OCI-M1 (cell line): ENCODE measurements at regions not wholly inside any gene's neighbourhood (a gene's known extent, or its start where the extent isn't known, plus 50 kb on each side); places are given as distances from the start of the nearest gene placed in this dataset.

ENCODE experiments used
- DNase-seq: peaks from one replicate; lab custom pipeline; 2025; lab: John Stamatoyannopoulos, UW

DNA sequence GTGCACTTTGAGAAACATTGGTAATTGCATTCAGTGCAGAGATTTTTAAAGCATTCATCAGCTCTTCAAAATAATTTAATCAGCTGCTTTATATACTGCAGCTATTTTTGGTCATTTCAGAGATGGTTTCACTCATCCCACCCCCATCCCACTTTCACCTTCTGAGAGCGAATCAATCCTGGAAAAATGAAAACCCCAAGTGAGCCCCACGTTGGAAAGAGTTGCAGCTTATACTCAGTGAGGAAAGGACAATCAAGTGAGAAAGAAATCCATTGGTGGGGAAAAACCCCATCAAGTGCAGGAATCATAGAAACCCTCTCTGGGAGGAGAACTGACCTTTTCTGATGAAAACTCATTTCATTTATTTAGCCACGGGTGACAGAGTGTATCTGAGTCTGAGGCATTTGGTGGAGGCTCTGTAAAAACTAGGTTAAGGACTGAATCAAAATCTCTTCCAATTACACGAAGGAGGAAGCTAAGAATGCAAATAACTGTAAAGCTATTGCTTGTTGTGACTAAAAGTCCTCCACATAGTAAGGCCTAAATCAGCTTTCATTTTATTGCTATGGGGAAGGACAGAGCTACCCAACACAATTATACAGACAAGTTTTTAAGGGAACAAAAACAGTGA is 240.4 kb upstream of the PGRMC2 start:
- no peak for DNase-seq

DNA sequence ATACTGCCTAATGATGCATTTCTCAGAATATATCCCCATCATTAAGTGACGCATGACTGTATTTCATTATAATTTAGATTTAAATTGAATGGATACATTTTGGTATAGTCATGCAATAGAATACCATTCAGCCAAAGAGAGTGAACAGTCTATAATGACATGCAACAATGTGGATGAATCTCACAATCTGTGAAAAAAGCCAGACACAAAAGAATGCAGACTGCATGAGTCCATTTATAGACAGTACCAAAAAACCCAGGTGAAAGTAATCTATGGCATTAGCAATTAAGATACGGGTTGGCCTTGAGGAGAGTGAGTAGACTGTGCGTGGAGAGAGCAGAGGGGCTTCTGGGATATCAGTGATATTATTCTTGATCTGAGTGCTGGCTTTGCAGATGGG is 239.7 kb upstream of the PGRMC2 start:
- no peak for DNase-seq

DNA sequence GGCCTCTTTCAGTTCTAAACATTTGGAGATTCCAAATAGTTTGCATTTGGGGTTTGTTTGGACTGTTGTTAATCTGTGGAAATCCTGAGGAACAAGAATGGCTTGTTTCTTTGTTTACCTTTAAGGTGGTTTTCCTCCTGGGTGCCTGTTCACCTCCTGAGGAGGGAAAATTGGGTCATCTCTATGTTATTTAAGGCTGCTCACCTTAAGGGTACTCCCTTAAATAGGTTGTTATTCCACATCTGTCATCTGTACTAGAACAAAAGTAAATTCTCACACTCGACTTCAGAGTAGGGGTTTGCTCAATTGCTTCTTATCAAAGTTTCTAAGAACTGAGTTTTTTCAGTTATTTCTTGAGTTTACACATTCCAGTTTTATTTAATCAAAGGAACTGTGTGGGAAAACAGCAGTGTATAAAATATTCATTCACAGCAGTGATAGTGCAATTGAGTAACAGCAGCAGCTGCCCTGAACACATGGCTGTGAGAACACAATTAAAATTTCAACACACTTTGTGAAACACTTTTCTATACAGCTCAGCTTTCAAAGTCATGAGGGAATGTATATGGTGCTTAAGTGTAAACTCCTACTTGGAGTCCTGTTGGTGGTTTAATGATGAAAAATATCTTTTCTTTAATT is 238.5 kb upstream of the PGRMC2 start:
- DNase-seq: peak; percentile 49

DNA sequence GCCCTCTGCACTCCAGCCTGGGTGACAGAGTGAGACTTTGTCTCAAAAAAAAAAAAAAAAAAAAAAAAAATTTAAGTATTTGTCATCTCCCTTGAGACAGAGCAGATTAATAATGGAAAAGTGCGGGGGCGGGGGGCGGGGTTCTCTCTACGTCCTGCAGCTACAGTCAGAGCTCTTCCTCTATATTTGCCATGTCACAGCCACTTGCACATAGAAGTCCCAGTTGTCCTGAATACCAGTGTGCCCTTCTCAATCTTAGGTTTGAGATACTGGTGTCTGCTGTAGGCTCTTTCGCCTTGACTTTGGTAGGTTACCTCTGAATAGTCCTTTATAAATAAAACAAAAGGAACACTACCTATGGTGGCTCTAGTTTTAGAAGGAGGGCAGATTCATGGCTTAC is 237.8 kb upstream of the PGRMC2 start:
- DNase-seq: peak; percentile 43

DNA sequence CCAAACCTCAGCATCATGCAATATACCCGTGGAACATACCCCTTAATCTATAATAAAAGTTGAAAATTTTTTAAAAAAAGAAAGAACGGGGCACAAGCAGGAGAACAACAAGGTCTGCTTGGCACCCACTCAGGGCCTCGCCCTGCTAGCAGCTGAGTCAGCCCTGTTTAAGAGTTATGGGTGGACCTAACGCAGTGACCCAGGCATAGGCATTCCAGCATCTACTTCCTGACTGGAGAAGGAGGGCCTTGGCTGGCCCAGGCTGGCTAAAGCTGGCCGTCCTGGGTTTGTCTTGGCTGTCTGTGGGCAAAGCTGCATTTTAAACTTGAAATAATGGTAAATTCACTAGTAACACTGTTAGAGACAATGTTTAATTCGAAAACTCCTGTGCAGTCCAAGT is 236.7 kb upstream of the PGRMC2 start:
- DNase-seq: no peak

- peak; percentile 51 for DNase-seq
Measured at GRCh38 chr4:128521648-128522111, 234.1 kb upstream of the PGRMC2 start.

GRCh38 chr4:128521156-128521555 is 233.5 kb upstream of the PGRMC2 start:
- DNase-seq: peak; percentile 51

DNA sequence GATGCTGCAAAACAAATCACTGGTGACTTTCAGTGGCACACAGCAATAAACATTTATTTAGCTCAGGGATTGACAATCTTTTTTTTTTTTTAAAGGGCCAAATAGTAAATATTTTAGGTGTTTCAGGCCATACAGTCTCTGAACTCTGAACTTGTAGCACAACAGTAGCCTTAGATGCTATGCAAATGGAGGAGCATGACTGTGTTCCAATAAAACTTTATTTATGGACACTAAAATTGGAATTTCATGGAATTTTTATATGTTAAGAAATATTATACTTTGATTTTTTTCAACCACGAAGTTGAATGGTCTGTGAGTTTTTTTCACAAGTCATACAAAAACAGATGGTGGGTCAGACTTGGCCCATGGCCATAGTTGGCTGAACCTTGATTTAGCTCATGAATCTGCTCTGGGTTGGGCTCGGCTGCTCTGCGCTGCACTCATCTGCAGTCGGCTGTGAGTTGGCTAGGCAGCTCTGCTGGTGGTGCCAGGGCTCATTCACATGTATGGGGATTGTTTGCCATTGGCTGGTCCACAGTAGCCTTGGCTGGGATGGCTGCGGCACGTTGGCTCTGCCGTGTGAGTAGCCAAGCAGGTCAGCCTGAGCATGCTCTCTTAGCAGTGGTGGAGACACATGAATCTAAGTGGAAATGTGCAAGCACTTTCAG is 231.7 kb upstream of the PGRMC2 start:
- no peak for DNase-seq

DNA sequence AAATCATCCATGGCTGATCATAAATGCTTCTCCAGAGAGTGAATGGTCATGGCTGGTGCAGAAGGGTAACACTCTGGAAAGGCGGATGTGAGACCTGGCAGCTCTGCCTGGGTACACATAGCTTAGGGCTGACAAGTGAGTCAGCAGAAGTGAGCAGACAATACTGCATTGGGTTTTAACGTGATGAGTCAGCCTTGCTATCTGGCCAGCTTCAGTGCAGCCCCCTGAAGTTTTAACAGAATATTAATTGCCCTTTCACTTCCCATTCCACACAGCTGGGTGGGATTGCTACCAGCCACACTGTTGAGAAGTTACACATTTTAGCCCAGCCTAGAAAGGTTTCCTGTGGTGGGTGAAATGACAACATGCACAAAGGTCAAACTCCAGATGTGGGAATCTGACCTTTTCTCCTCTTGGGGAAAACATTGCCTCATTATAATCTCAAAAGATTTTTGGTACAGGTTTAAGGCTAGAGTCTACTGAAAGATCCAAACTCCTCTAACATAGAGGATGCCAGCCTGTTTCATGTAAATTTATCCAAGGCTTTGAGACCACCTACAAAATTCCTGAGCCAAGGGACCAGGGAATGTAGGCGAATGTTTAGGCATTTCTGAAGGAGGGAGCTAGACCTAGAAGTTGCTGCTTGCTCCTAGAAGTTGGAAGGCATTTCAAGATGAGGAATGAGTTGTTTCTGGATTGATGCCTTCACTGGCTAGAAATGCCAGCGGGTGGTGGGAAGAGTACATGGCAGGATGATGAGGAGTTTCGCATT is 230.3 kb upstream of the PGRMC2 start:
- peak; percentile 95 for DNase-seq

GRCh38 chr4:128517096-128517738 is 229.6 kb upstream of the PGRMC2 start:
- DNase-seq: peak; percentile 95

DNA sequence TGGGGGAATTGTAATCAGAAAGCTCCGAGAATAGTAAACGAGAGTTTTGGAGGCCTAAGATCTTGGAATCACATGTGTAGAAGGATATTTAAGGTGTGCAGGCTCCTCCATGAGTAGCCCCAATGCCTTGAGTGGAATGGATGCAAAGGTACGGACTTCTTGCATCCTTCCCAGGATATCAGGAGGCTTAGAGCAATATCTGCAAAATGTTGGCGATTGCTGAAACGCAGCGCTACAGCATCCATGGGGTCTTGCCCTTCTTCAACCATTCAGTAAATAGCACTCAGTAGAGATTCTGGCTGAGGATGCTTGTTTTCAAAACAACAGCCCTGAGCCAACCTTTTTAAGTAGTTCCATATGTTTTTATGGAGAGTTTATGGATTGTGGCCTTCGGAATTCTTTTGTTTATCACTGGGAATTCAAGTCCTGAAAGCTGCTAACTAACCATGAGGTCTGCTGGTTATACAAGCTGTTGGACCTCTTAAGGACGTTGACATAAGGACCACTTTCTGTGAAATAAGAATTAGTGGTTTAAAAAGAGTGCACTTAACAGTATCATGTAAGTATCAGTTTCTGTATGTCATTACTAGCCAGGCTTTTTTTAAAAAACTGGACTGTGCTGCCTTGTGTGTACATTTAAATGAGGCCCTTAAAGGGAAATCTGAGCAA is 228.8 kb upstream of the PGRMC2 start:
- DNase-seq: peak; percentile 83

GRCh38 chr4:128513664-128514484 is 226.3 kb upstream of the PGRMC2 start:
- DNase-seq: peak; percentile 93

DNA sequence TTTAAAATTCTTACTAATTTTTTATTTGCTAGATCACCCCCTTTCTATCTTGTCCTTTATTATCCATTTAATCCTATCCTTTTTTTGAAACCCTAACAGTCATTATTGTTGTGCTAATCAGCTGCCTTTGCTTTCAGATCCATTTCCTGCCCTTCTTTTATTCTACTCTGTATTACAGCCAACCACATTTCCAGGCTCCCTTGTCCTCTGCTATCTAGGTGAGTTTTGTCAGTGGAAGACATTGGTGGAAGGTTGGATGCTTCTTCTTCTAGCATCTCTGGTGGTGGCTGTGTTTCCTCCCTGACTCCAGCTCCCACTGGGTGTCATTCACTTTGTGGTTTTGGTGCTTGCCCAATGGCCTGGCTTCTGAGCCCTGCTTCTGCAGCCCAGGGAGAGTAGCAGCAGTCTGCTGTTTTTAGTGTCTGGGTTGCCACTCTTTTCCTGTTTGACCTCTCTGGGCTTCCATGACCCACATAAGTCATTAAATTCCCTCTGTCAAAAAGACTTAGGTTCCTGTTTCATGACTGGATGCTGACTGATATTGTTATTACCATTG is 225.2 kb upstream of the PGRMC2 start:
- peak; percentile 83 for DNase-seq

DNA sequence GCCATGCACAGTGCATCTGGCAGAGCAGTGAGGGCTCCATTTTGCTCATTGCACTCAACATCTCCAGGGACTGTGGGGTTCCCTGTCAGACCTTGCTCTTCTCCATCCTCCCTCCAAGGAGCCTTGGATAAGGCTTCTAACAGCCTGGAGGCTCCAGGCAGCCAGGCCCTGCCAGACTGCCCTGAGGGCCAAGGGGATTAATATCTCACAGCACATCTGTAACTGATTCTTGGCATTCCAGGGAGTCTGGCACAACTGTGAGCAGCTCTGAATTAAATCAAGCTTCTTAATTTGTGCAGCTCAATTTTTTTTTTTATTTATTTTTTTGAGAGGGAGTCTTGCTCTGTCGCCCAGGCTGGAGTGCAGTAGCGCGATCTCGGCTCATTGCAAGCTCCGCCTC is 224.5 kb upstream of the PGRMC2 start:
- no peak for DNase-seq

GRCh38 chr4:128510850-128511249 is 223.2 kb upstream of the PGRMC2 start:
- DNase-seq: no peak

- no peak for DNase-seq
Measured at GRCh38 chr4:128502818-128503527, 215.4 kb upstream of the PGRMC2 start.

- DNase-seq: no peak
Measured at GRCh38 chr4:128501239-128501638, 213.6 kb upstream of the PGRMC2 start.

- no peak for DNase-seq
Measured at GRCh38 chr4:128488055-128488705, 200.6 kb upstream of the PGRMC2 start.

DNA sequence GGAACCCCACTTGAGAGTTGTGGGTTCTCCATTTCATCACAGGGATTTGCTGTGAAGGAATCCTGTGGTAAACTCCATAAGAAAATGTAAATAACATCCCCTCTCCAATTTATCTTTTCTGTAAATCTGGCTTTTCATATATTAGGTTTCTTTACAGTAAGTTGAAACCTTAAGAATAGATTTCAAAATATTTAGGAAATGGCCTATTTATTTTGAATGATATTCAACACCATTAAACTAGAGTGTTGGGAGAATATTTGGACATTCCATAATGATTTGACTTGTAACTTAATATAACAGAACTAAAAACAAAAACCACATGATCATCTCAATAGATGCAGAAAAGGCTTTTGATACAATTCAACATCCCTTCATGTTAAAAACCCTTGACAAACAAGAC is 197.3 kb upstream of the PGRMC2 start:
- no peak for DNase-seq
